Spleen (tissue), 11 donors: ENCODE measurements at regions not wholly inside any gene's neighbourhood (a gene's known extent, or its start where the extent isn't known, plus 50 kb on each side); places are given as distances from the start of the nearest gene placed in this dataset.
A peak's percentile ranks its signal among the peaks of the same experiment; 100 is the strongest.

Source experiments
- DNase-seq: peaks from one replicate; pipeline ENCODE4 v3.0.0-alpha.2; 2020
- H3K27ac ChIP-seq, 8 donors: fragments of 200-600 bp; sonication (generic) in 7 of 8; 1 replicate in 4 of 8; 2 replicates in 4 of 8; pipeline versions ENCODE4 v1.5.0 to v1.8.0; 2016 to 2021; ENCODE audit warnings: inconsistent platforms in 4 of 8, mild to moderate bottlenecking in 4 of 8, moderate library complexity in 1 of 8
- H3K27me3 ChIP-seq, 7 donors: fragments of 200-600 bp; sonication (generic) in 6 of 7; replicated peaks in 1 of 7; 1 replicate in 4 of 7; 2 replicates in 3 of 7; pipeline versions ENCODE4 v1.5.0 to v1.8.0; 2016 to 2021; ENCODE audit warnings: inconsistent platforms in 3 of 7, mild to moderate bottlenecking in 1 of 7
- H3K36me3 ChIP-seq, 6 donors: fragments of 200-600 bp; sonication (generic) in 5 of 6; 1 replicate in 4 of 6; 2 replicates in 2 of 6; pipeline versions ENCODE4 v1.5.0 to v1.8.0; 2016 to 2021; ENCODE audit warnings: inconsistent platforms in 2 of 6
- H3K4me1 ChIP-seq, 6 donors: fragments of 200-600 bp; sonication (generic) in 5 of 6; 1 replicate in 3 of 6; 2 replicates in 3 of 6; pipeline versions ENCODE4 v1.5.0 to v1.8.0; 2016 to 2021; ENCODE audit warnings: inconsistent platforms in 3 of 6
- H3K4me3 ChIP-seq, 8 donors: fragments of 200-600 bp; sonication (generic) in 7 of 8; 1 replicate in 4 of 8; 2 replicates in 4 of 8; pipeline versions ENCODE4 v1.5.0 to v1.8.0; 2016 to 2021; ENCODE audit warnings: inconsistent platforms in 4 of 8, mild to moderate bottlenecking in 4 of 8, moderate library complexity in 2 of 8
- H3K9me3 ChIP-seq, 8 donors: fragments of 200-600 bp; sonication (generic) in 7 of 8; 1 replicate in 4 of 8; 2 replicates in 4 of 8; pipeline versions ENCODE4 v1.5.0 to v1.8.0; 2016 to 2021; ENCODE audit warnings: inconsistent platforms in 4 of 8
- POLR2A ChIP-seq, 3 donors: fragments of 450-650 bp; IDR thresholded peaks; one replicate each; pipeline ENCODE4 v1.5.1; 2017; ENCODE audit warnings: antibody characterized with exemption in 3 of 3, mild to moderate bottlenecking in 1 of 3
- POLR2AphosphoS5 ChIP-seq, 3 donors: sonication (generic); formaldehyde crosslinking; IDR thresholded peaks; one replicate each; pipeline ENCODE4 v1.5.1; 2017; ENCODE audit warnings: antibody characterized with exemption in 3 of 3
- WGBS, 5 donors: extraction: QIAGEN DNeasy Blood & Tissue Kit in 3 of 5; methylation state at CpG; one replicate each; pipeline versions ENCODE4 v1.1.5 to v1.1.7; 2013 to 2018; 5-methylcytosine and 5-hydroxymethylcytosine counted together
- intact Hi-C: fragments of 100-400 bp; cut with DNase I; formaldehyde crosslinking; loops from one replicate; pipeline ENCODE4 v1.15.0; 2023; ENCODE audit warnings: low total_unique reads
- TF ChIP-seq, protein P1 (sequence below), 11 experiments: fragments of 200-600 bp in 7 of 11; fragments of 450-650 bp in 4 of 11; sonication (generic) in 4 of 11; IDR thresholded peaks in 8 of 11; conservative IDR thresholded peaks in 3 of 11; 1 replicate in 7 of 11; 2 replicates in 4 of 11; pipeline versions ENCODE4 v1.4.0 to v1.8.0; 2016 to 2021; ENCODE audit warnings: antibody characterized with exemption in 11 of 11, inconsistent platforms in 4 of 11, mild to moderate bottlenecking in 1 of 11
- donor health status: healthy with polysubstance abuse.
- donor health status: DM: no; HTN: no; CAD: no; lungs with moderate emphysema.
- donor health status: DM: no; HTN: no; CAD: no.
- donor health status: Bipolar disorder and iron deficiency.
- donor health status: healthy.
- donor health status: DM: no; HTN: no; CAD: no.
- donor health status: DM: yes; HTN: yes; CAD: no.

- Histone ChIP-seq H3K27me3 (no peaks in the 10 kb centered on the region), H3K27ac (peak overlapping the region in 2 of 8 donors; percentile 21 to 40), H3K4me3 (no peak overlapping the region), H3K4me1 (peaks cover 0 to 3% (median 0%) of the 10 kb centered on the region in 6 donors), H3K36me3 (no peaks in the 10 kb centered on the region), H3K9me3 (no peaks in the 10 kb centered on the region)
- no peak for DNase-seq
- TF ChIP-seq POLR2AphosphoS5 (IDR thresholded peaks at IDR 0.05) (no peak), POLR2A (IDR thresholded peaks at IDR 0.05) (no peak)
- intact Hi-C loops: no loop called here
- 48 to 57% (median 49%) methylated on average over 2 of the region's 2 CpGs for WGBS, 5 donors
These were observed 138.0 kb upstream of the CPNE8 start for GRCh38 chr12:39043424-39043822.

- TF ChIP-seq, protein P1, sequence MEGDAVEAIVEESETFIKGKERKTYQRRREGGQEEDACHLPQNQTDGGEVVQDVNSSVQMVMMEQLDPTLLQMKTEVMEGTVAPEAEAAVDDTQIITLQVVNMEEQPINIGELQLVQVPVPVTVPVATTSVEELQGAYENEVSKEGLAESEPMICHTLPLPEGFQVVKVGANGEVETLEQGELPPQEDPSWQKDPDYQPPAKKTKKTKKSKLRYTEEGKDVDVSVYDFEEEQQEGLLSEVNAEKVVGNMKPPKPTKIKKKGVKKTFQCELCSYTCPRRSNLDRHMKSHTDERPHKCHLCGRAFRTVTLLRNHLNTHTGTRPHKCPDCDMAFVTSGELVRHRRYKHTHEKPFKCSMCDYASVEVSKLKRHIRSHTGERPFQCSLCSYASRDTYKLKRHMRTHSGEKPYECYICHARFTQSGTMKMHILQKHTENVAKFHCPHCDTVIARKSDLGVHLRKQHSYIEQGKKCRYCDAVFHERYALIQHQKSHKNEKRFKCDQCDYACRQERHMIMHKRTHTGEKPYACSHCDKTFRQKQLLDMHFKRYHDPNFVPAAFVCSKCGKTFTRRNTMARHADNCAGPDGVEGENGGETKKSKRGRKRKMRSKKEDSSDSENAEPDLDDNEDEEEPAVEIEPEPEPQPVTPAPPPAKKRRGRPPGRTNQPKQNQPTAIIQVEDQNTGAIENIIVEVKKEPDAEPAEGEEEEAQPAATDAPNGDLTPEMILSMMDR (IDR thresholded peaks at IDR 0.05 in 8 of 11, conservative IDR thresholded peaks at IDR 0.05 in 3 of 11): no peak
- no peak for TF ChIP-seq POLR2A (IDR thresholded peaks at IDR 0.05)
- no peak for TF ChIP-seq POLR2AphosphoS5 (IDR thresholded peaks at IDR 0.05)
- Histone ChIP-seq H3K36me3 (no peaks in the 10 kb centered on the region), H3K9me3 (no peaks in the 10 kb centered on the region), H3K4me1 (peaks cover 0 to 3% (median 0%) of the 10 kb centered on the region in 6 donors), H3K27me3 (no peaks in the 10 kb centered on the region), H3K27ac (no peak overlapping the region), H3K4me3 (no peak overlapping the region)
- intact Hi-C loops: no loop called here
- DNase-seq: no peak
- WGBS, 5 donors: 67 to 86% (median 73%) methylated on average over 2 of the region's 2 CpGs
These were observed 134.9 kb upstream of the CPNE8 start for GRCh38 chr12:39040275-39040674.

DNA sequence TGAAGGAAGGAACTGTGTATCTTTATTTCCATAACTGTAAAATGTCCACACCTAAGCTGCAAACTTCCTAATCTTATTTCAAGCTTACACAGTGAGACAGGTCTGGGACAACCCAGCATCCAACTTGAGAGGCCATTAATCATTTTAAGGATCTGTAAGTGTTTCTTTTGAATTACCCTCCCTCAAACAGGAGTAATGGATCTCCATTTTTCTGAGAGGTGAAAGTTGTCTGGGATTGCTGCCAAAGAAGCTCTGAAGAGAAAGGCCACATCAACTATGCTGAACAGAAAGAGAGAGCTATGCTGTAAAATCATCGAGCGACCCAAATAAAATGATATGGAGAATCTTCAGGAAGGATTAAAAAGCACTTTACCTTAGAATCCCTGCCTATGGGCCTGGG is 131.7 kb upstream of the CPNE8 start:
- intact Hi-C loops: no loop called here
- Histone ChIP-seq H3K27ac (no peak overlapping the region), H3K27me3 (no peaks in the 10 kb centered on the region), H3K36me3 (no peaks in the 10 kb centered on the region), H3K9me3 (no peaks in the 10 kb centered on the region), H3K4me1 (no peaks in the 10 kb centered on the region), H3K4me3 (no peak overlapping the region)
- no peak for DNase-seq
- 69 to 91% (median 77%) methylated on average over 2 of the region's 2 CpGs for WGBS, 5 donors
- TF ChIP-seq POLR2AphosphoS5 (IDR thresholded peaks at IDR 0.05): no peak
- no peak for TF ChIP-seq POLR2A (IDR thresholded peaks at IDR 0.05)
- TF ChIP-seq, protein P1 (IDR thresholded peaks at IDR 0.05 in 8 of 11, conservative IDR thresholded peaks at IDR 0.05 in 3 of 11): no peak

GRCh38 chr12:39036105-39036504 is 130.7 kb upstream of the CPNE8 start:
- TF ChIP-seq, protein P1 (IDR thresholded peaks at IDR 0.05 in 8 of 11, conservative IDR thresholded peaks at IDR 0.05 in 3 of 11): no peak
- Histone ChIP-seq H3K36me3 (no peaks in the 10 kb centered on the region), H3K4me1 (no peaks in the 10 kb centered on the region), H3K9me3 (no peaks in the 10 kb centered on the region), H3K4me3 (no peak overlapping the region), H3K27ac (no peak overlapping the region), H3K27me3 (no peaks in the 10 kb centered on the region)
- no peak for DNase-seq
- intact Hi-C loops: no loop called here
- 71 to 94% (median 83%) methylated on average over 1 of the region's 1 CpG for WGBS, 5 donors

GRCh38 chr12:39033782-39034181 is 128.4 kb upstream of the CPNE8 start:
- no peaks in the 10 kb centered on the region for H3K36me3 ChIP-seq
- H3K4me3 ChIP-seq: no peak overlapping the region
- intact Hi-C loops: no loop called here
- no peak overlapping the region for H3K27ac ChIP-seq
- TF ChIP-seq POLR2AphosphoS5 (IDR thresholded peaks at IDR 0.05) (no peak), POLR2A (IDR thresholded peaks at IDR 0.05) (no peak)
- TF ChIP-seq, protein P1 (IDR thresholded peaks at IDR 0.05 in 8 of 11, conservative IDR thresholded peaks at IDR 0.05 in 3 of 11): no peak
- no peaks in the 10 kb centered on the region for H3K4me1 ChIP-seq
- H3K9me3 ChIP-seq: no peaks in the 10 kb centered on the region
- DNase-seq: no peak
- H3K27me3 ChIP-seq: no peaks in the 10 kb centered on the region
- 85 to 92% (median 91%) methylated on average over 4 of the region's 4 CpGs for WGBS, 5 donors
